ENCODE measurements at regions not wholly inside any gene's neighbourhood (a gene's known extent, or its start where the extent isn't known, plus 50 kb on each side); places are given as distances from the start of the nearest gene placed in this dataset.

DNA sequence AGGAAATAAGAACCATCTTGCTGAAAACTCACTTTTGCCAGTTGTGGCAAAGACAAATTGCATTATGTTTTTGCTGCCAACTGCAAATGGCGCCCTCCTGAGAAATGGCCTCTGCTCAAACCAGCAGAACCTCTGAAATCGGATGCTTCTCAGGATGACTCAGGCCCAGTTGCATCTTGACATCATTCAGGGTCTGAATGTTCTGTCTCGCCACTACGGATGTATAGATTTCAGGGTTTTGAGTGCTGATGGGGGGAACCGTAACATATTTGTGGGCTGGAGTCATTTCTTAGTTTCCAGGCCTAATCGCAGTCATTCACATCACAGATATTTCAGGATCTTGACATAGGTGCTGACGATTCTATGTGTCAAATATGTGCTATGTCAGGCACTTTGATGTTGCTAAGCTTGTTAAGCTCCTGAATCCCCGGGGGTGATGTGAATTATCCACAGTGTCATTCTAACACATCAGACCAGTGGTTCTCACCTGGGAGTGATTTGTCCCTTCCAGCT lies 207.1 kb downstream of the NFATC2 start:
- Histone ChIP-seq H3K27ac (ENCODE audit: low read length) (peak overlapping the region; percentile 4; the same call in 1 of the 2 replicates), H3K36me3 (replicated peaks; ENCODE audit: low read depth, low read length) (no peaks in the 10 kb centered on the region), H3K9ac (ENCODE audit: low read length) (no peak overlapping the region), H3K27me3 (ENCODE audit: low read depth, low read length) (peaks cover 18% of the 10 kb centered on the region; the same call in 1 of the 2 replicates), H2AFZ (ENCODE audit: low read depth, low read length) (0 out of 2 replicates have a peak overlapping the region, but pooled peaks have one; percentile 1), H3K9me3 (ENCODE audit: insufficient read depth, low read length) (no peaks in the 10 kb centered on the region), H3K79me2 (ENCODE audit: low read length) (no peaks in the 10 kb centered on the region), H4K20me1 (ENCODE audit: insufficient read depth, low read length) (no peaks in the 10 kb centered on the region), H3K4me1 (ENCODE audit: low read length) (peaks cover 12% of the 10 kb centered on the region), H3K4me2 (ENCODE audit: low read length) (peak overlapping the region; percentile 50), H3K4me3 (ENCODE audit: low read length) (no peak overlapping the region)
- no peak for TF ChIP-seq EZH2phosphoT487 (IDR thresholded peaks at IDR 0.05; ENCODE audit: low read depth)
- TF ChIP-seq, protein P1, sequence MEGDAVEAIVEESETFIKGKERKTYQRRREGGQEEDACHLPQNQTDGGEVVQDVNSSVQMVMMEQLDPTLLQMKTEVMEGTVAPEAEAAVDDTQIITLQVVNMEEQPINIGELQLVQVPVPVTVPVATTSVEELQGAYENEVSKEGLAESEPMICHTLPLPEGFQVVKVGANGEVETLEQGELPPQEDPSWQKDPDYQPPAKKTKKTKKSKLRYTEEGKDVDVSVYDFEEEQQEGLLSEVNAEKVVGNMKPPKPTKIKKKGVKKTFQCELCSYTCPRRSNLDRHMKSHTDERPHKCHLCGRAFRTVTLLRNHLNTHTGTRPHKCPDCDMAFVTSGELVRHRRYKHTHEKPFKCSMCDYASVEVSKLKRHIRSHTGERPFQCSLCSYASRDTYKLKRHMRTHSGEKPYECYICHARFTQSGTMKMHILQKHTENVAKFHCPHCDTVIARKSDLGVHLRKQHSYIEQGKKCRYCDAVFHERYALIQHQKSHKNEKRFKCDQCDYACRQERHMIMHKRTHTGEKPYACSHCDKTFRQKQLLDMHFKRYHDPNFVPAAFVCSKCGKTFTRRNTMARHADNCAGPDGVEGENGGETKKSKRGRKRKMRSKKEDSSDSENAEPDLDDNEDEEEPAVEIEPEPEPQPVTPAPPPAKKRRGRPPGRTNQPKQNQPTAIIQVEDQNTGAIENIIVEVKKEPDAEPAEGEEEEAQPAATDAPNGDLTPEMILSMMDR (IDR thresholded peaks at IDR 0.05; ENCODE audit: low read depth, low read length): peak; percentile 25; the same call in 1 of the 2 replicates

DNA sequence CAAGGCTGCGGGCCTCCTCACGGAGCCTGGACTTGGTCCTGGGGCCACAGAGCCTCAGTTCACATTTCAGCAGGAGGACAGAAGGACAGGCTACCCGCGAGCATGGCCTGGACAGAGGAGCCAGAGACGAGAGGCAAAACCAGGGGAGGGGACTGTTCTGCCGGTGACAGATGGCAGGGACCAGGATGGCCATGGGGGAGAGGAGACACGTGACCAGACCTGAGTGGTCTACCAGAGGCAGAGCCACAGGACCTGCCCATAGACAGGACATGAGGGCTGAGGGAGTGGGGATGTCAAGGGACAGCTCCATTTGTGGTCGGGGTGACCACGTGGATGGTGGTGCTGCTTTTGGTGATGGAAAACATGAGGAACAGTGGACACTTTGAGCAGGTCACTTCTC lies 207.9 kb downstream of the NFATC2 start:
- Histone ChIP-seq H3K79me2 (ENCODE audit: low read length) (no peaks in the 10 kb centered on the region), H3K4me3 (ENCODE audit: low read length) (no peak overlapping the region), H4K20me1 (ENCODE audit: insufficient read depth, low read length) (no peaks in the 10 kb centered on the region), H3K36me3 (replicated peaks; ENCODE audit: low read depth, low read length) (no peaks in the 10 kb centered on the region), H3K27ac (ENCODE audit: low read length) (no peak overlapping the region), H3K9ac (ENCODE audit: low read length) (no peak overlapping the region), H3K4me2 (ENCODE audit: low read length) (no peak overlapping the region), H2AFZ (ENCODE audit: low read depth, low read length) (no peak overlapping the region), H3K9me3 (ENCODE audit: insufficient read depth, low read length) (no peaks in the 10 kb centered on the region), H3K27me3 (ENCODE audit: low read depth, low read length) (peaks cover 16% of the 10 kb centered on the region), H3K4me1 (ENCODE audit: low read length) (peaks cover 12% of the 10 kb centered on the region)
- TF ChIP-seq, protein P1 (IDR thresholded peaks at IDR 0.05; ENCODE audit: low read depth, low read length): no peak
- no peak for TF ChIP-seq EZH2phosphoT487 (IDR thresholded peaks at IDR 0.05; ENCODE audit: low read depth)

DNA sequence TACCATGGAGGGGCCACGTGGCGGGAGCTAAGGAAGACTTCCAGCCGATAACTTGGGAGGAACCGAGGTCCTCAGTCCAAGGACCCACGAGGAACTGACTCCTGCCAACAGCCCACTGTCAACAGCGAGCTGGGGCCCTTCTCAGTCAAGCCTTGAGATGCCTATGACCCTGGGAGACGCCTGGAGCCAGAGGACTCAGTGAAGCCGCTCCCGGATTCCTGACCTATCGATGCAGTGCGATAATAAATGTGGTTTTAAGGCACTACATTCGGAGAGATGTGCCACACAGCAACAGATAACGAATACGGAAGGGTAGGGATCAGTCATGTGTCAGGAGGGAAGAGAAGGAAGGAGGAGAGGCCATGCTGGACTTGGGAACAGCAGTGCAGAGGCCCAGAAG lies 208.5 kb downstream of the NFATC2 start:
- Histone ChIP-seq H4K20me1 (ENCODE audit: insufficient read depth, low read length) (no peaks in the 10 kb centered on the region), H3K79me2 (ENCODE audit: low read length) (no peaks in the 10 kb centered on the region), H3K4me3 (ENCODE audit: low read length) (no peak overlapping the region), H3K9ac (ENCODE audit: low read length) (no peak overlapping the region), H3K36me3 (replicated peaks; ENCODE audit: low read depth, low read length) (no peaks in the 10 kb centered on the region), H3K9me3 (ENCODE audit: insufficient read depth, low read length) (no peaks in the 10 kb centered on the region), H3K27me3 (ENCODE audit: low read depth, low read length) (peaks cover 16% of the 10 kb centered on the region), H3K4me2 (ENCODE audit: low read length) (no peak overlapping the region), H3K27ac (ENCODE audit: low read length) (no peak overlapping the region), H2AFZ (ENCODE audit: low read depth, low read length) (no peak overlapping the region), H3K4me1 (ENCODE audit: low read length) (peaks cover 12% of the 10 kb centered on the region)
- TF ChIP-seq EZH2phosphoT487 (IDR thresholded peaks at IDR 0.05; ENCODE audit: low read depth): no peak
- TF ChIP-seq, protein P1 (IDR thresholded peaks at IDR 0.05; ENCODE audit: low read depth, low read length): no peak

DNA sequence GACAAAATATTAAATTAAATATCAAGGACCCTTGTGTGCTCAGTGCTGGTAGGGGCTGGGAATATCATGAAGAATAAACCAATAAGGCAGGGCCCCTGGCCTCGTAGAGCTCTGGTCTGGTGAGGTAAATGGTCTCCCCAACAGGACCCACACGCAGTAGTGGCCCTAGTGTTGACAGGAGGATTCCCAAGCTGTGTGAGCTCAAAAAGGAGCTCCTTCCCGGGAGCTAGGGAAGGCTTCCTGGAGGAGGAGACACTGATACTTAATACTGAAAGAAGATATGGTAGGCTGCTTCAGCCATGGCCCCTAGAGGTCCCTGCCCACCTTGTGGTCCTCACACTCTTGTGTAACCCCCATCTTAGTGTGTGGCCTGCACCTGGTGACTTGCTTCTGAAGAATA lies 209.1 kb downstream of the NFATC2 start:
- Histone ChIP-seq H3K27me3 (ENCODE audit: low read depth, low read length) (peaks cover 20% of the 10 kb centered on the region), H4K20me1 (ENCODE audit: insufficient read depth, low read length) (no peaks in the 10 kb centered on the region), H3K79me2 (ENCODE audit: low read length) (no peaks in the 10 kb centered on the region), H3K36me3 (replicated peaks; ENCODE audit: low read depth, low read length) (no peaks in the 10 kb centered on the region), H3K9ac (ENCODE audit: low read length) (no peak overlapping the region), H3K4me1 (ENCODE audit: low read length) (peaks cover 12% of the 10 kb centered on the region), H3K9me3 (ENCODE audit: insufficient read depth, low read length) (no peaks in the 10 kb centered on the region), H2AFZ (ENCODE audit: low read depth, low read length) (no peak overlapping the region), H3K27ac (ENCODE audit: low read length) (no peak overlapping the region), H3K4me3 (ENCODE audit: low read length) (no peak overlapping the region), H3K4me2 (ENCODE audit: low read length) (no peak overlapping the region)
- TF ChIP-seq, protein P1 (IDR thresholded peaks at IDR 0.05; ENCODE audit: low read depth, low read length): no peak
- no peak for TF ChIP-seq EZH2phosphoT487 (IDR thresholded peaks at IDR 0.05; ENCODE audit: low read depth)
